Right lobe of liver (tissue), 6 donors: ENCODE measurements at regions not wholly inside any gene's neighbourhood (a gene's known extent, or its start where the extent isn't known, plus 50 kb on each side); places are given as distances from the start of the nearest gene placed in this dataset.

Experiments
- ATAC-seq, 4 donors: fragments of 200-7000 bp; cut with Tn5 transposase; one replicate each; pipeline ENCODE4 v1.9.1; 2020; ENCODE audit warnings: mild to moderate bottlenecking in 4 of 4, moderate library complexity in 4 of 4
- DNase-seq, 3 donors: peaks; one replicate each; pipeline ENCODE4 v3.0.0-alpha.2; 2020
- H3K27ac ChIP-seq, 3 donors: fragments of 200-600 bp; one replicate each; pipeline ENCODE4 v1.8.0; 2022
- H3K27me3 ChIP-seq, 2 donors: fragments of 200-600 bp; one replicate each; pipeline ENCODE4 v1.8.0; 2022
- H3K36me3 ChIP-seq, 4 donors: fragments of 200-600 bp; sonication (generic) in 1 of 4; one replicate each; pipeline versions ENCODE4 v1.5.1 to v1.8.0; 2017 to 2022; ENCODE audit warnings: control low read depth in 1 of 4
- H3K4me1 ChIP-seq, 4 donors: fragments of 200-600 bp; sonication (generic) in 1 of 4; one replicate each; pipeline versions ENCODE4 v1.5.1 to v1.8.0; 2017 to 2022; ENCODE audit warnings: control low read depth in 1 of 4
- H3K4me3 ChIP-seq, 3 donors: fragments of 200-600 bp; one replicate each; pipeline ENCODE4 v1.8.0; 2022
- H3K9me3 ChIP-seq, 4 donors: fragments of 200-600 bp; sonication (generic) in 1 of 4; one replicate each; pipeline versions ENCODE4 v1.5.1 to v1.8.0; 2017 to 2022; ENCODE audit warnings: control low read depth in 1 of 4
- CTCF ChIP-seq, 4 donors: fragments of 200-600 bp in 3 of 4; fragments of 450-650 bp in 1 of 4; IDR thresholded peaks; one replicate each; pipeline versions ENCODE4 v1.5.1 to v1.8.0; 2016 to 2022; ENCODE audit warnings: antibody characterized with exemption in 4 of 4, mild to moderate bottlenecking in 2 of 4
- POLR2A ChIP-seq: fragments of 450-650 bp; IDR thresholded peaks from one replicate; pipeline ENCODE4 v1.6.1; 2017; ENCODE audit warnings: antibody characterized with exemption, mild to moderate bottlenecking
- whole genome bisulfite sequencing: methylation state at CpG from one replicate; pipeline ENCODE4 v1.1.6; 2018; ENCODE audit warnings: low coverage, low lambda C conversion rate; ENCODE audit not compliant: insufficient coverage; ENCODE audit errors: missing lambda C conversion rate; 5-methylcytosine and 5-hydroxymethylcytosine counted together
- intact Hi-C, 2 donors: fragments of 100-400 bp; cut with DNase I; formaldehyde crosslinking; loops; one replicate each; pipeline versions ENCODE4 v1.11.2 to v1.14.1; 2022
- donor health status: DM: no; HTN: yes; CAD: no.
- donor health status: DM: no; HTN: no; CAD: no.
- donor health status: DM: no; HTN: no; CAD: no.
- donor health status: DM: no; HTN: yes; CAD: no.
- donor health status: DM: no; HTN: yes; CAD: no.

- Histone ChIP-seq H3K36me3 (no peaks in the 10 kb centered on the region), H3K4me3 (no peak overlapping the region), H3K27ac (no peak overlapping the region), H3K9me3 (no peaks in the 10 kb centered on the region), H3K27me3 (no peaks in the 10 kb centered on the region), H3K4me1 (no peaks in the 10 kb centered on the region)
- 39% methylated on average over 3 of the region's 3 CpGs for WGBS
- no peak for ATAC-seq
- intact Hi-C loops: no loop called here
- DNase-seq: no peak
- TF ChIP-seq CTCF (IDR thresholded peaks at IDR 0.05): no peak
- no peak for TF ChIP-seq POLR2A
These were observed 244.3 kb upstream of the NR2F2 start for GRCh38 chr15:96086164-96086563.

DNA sequence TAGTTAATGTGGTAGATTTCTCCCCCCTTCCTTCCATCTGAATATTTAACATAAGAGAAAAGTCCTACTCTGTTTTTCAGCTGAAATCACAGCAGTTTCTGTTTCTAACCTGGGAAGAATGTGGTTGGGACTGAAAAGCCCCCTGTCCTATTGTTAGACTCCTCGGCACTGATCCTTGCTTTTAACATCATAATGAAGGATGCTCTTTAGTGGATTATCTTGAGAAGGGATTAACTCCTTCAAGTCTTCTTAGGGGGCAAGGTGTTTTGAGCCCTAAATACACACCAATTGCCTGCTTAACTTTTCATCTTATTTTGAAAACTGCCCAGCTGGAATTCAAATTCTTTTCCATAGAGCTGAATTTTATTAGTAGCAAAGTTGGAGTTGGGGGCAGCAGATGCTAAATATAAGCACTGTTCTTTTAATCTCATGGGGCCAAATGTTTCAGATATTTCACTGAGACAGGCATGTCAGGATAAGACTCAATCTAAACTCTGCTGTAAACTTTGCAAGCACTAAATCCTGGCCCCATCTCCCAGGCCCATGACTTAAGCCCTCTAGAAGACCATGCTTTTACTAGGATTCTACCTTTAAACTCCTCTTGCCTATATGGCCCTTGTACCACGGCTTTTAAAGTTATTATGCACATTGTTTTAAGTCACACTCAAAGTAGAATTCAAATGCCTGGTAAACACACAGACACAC is 243.2 kb upstream of the NR2F2 start:
- intact Hi-C loops: no loop called here
- no peak for ATAC-seq

GRCh38 chr15:96088650-96089049 is 241.8 kb upstream of the NR2F2 start:
- no peak for TF ChIP-seq POLR2A
- TF ChIP-seq CTCF (IDR thresholded peaks at IDR 0.05): no peak
- DNase-seq: no peak
- WGBS: 67% methylated on average over 1 of the region's 1 CpG

More for the DNA sequence above, 243.2 kb upstream of the NR2F2 start:
- Histone ChIP-seq H3K36me3 (no peaks in the 10 kb centered on the region), H3K27me3 (no peaks in the 10 kb centered on the region), H3K27ac (no peak overlapping the region), H3K4me3 (no peak overlapping the region), H3K4me1 (no peaks in the 10 kb centered on the region), H3K9me3 (no peaks in the 10 kb centered on the region)
- DNase-seq: no peak
- 34% methylated on average over 2 of the region's 2 CpGs for WGBS
- TF ChIP-seq POLR2A (no peak), CTCF (IDR thresholded peaks at IDR 0.05) (no peak)

DNA sequence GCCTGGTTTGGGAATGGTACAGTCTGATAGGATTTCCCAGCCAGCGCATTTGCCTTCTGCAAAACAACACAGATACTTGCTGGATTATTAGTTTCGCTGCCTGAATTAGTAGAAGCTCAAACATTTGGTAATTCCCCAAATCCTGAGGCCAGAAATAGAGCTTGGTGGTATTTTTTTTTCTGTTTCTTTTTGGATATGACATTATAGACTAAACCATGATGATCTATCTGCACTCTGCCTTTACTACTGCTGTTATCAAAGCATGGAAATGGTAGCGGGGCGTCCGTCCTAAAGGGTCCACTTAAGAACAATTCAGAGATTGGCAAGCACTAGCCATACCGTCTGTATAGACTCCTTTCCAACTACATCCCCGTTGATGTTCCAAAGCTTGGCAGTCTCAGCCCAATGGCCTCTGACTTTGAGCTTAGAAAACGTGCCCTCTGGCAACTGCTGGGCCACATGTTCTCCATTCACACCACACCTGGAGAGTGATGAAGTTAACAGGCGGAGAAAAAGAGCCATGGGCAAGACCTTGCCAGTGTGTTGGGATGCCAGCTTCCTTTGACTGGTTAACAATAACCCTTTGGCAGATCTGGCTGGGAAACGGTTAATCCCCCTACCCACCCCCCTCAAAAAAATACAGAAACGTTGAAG is 241.0 kb upstream of the NR2F2 start:
- DNase-seq (no peak), ATAC-seq (no peak)
- H3K4me3 ChIP-seq: no peak overlapping the region
- intact Hi-C loops: no loop called here
- H3K4me1 ChIP-seq: no peaks in the 10 kb centered on the region
- no peaks in the 10 kb centered on the region for H3K9me3 ChIP-seq
- H3K27me3 ChIP-seq: no peaks in the 10 kb centered on the region
- TF ChIP-seq CTCF (IDR thresholded peaks at IDR 0.05) (no peak), POLR2A (no peak)
- no peaks in the 10 kb centered on the region for H3K36me3 ChIP-seq
- 76% methylated on average over 9 of the region's 11 CpGs for WGBS
- no peak overlapping the region for H3K27ac ChIP-seq

More at GRCh38 chr15:96088650-96089049, 241.8 kb upstream of the NR2F2 start:
- H3K4me3 ChIP-seq: no peak overlapping the region
- H3K27me3 ChIP-seq: no peaks in the 10 kb centered on the region
- intact Hi-C loops: no loop called here
- no peaks in the 10 kb centered on the region for H3K9me3 ChIP-seq
- no peaks in the 10 kb centered on the region for H3K36me3 ChIP-seq
- no peaks in the 10 kb centered on the region for H3K4me1 ChIP-seq
- no peak overlapping the region for H3K27ac ChIP-seq
- ATAC-seq: no peak
